Endothelial cell of umbilical vein (primary cell): ENCODE measurements at regions not wholly inside any gene's neighbourhood (a gene's known extent, or its start where the extent isn't known, plus 50 kb on each side); places are given as distances from the start of the nearest gene placed in this dataset.

Experiments used
- BruUV-seq: library from RNA; stranded (reverse); fragments of 400-500 nt; replicated peaks from 2 replicates; lab custom pipeline; 2021; lab: Mats Ljungman, UMichigan
- CTCF ChIA-PET: fragments of 300-600, 350-600 bp; sonication (Branson Sonifier 250); formaldehyde crosslinking; loops from one replicate; lab custom pipeline; 2021; ENCODE audit warnings: antibody characterized with exemption, inconsistent platforms; lab: Charles Lee
- POLR2A ChIA-PET: fragments of 300-600, 350-600 bp; sonication (Branson Sonifier 250); formaldehyde crosslinking; loops from one replicate; lab custom pipeline; 2021; ENCODE audit warnings: antibody characterized with exemption, inconsistent platforms; lab: Charles Lee
- DNase-seq: peaks from one replicate; pipeline ENCODE4 v3.0.0-alpha.2; 2011; ENCODE audit warnings: low read depth, low spot score
- FAIRE-seq: peaks from 2 replicates; lab custom pipeline; 2011; peaks lifted over from hg19 to GRCh38; lab: Jason Lieb, UNC
- H2AFZ ChIP-seq: 2 replicates; pipeline ENCODE4 v1.6.0; 2012; ENCODE audit warnings: low read depth, low read length, control low read depth, inconsistent platforms
- H3K27ac ChIP-seq: 2 replicates; pipeline ENCODE4 v1.5.1; 2011; ENCODE audit warnings: low read depth, mild to moderate bottlenecking, control low read depth, low read length, moderate library complexity; ENCODE audit not compliant: insufficient read depth
- H3K27me3 ChIP-seq, 2 experiments: 2 replicates each; pipeline versions ENCODE4 v1.6.0 to v1.6.1; 2011; ENCODE audit warnings: low read length in 2 of 2, mixed read lengths in 1 of 2; ENCODE audit not compliant: control insufficient read depth in 2 of 2, insufficient read depth in 2 of 2
- H3K36me3 ChIP-seq, 2 experiments: 2 replicates in 1 of 2; 3 replicates in 1 of 2; pipeline ENCODE4 v1.5.1; 2011; ENCODE audit warnings: low read length in 2 of 2, mild to moderate bottlenecking in 1 of 2, moderate library complexity in 1 of 2; ENCODE audit not compliant: control insufficient read depth in 2 of 2, insufficient read depth in 2 of 2; ENCODE audit errors: extremely low read depth in 1 of 2
- H3K4me1 ChIP-seq: 3 replicates; pipeline ENCODE4 v1.5.1; 2011; ENCODE audit warnings: mild to moderate bottlenecking, low read length; ENCODE audit not compliant: control insufficient read depth, insufficient read depth; ENCODE audit errors: extremely low read depth
- H3K4me2 ChIP-seq: 2 replicates; pipeline ENCODE4 v1.6.1; 2011; ENCODE audit warnings: low read length, control low read depth, mixed read lengths; ENCODE audit not compliant: insufficient read depth
- H3K4me3 ChIP-seq, 3 experiments: fragments of 200-600 bp in 1 of 3; sonication (generic), shearing (Covaris generic) in 1 of 3; replicated peaks in 1 of 3; 2 replicates each; pipeline ENCODE4 v1.5.1; 2011 to 2016; ENCODE audit warnings: control low read depth in 3 of 3, low read length in 3 of 3, mild to moderate bottlenecking in 2 of 3, inconsistent platforms in 1 of 3, low read depth in 1 of 3, moderate library complexity in 1 of 3; ENCODE audit not compliant: insufficient read depth in 1 of 3
- H3K79me2 ChIP-seq: 2 replicates; pipeline ENCODE4 v1.6.0; 2012; ENCODE audit warnings: low read length, inconsistent platforms; ENCODE audit not compliant: control insufficient read depth, insufficient read depth
- H3K9ac ChIP-seq: replicated peaks from 2 replicates; pipeline ENCODE3; 2011; ENCODE audit warnings: low read length, control low read depth; ENCODE audit not compliant: insufficient read depth; ENCODE audit errors: extremely low read depth
- H3K9me1 ChIP-seq: replicated peaks from 3 replicates; pipeline ENCODE4 v1.6.0; 2011; ENCODE audit warnings: mild to moderate bottlenecking, low read length; ENCODE audit not compliant: control insufficient read depth, insufficient read depth; ENCODE audit errors: extremely low read depth
- H3K9me3 ChIP-seq: replicated peaks from 2 replicates; pipeline ENCODE4 v1.5.1; 2012; ENCODE audit warnings: low read length, inconsistent platforms; ENCODE audit not compliant: control insufficient read depth, insufficient read depth
- H4K20me1 ChIP-seq: replicated peaks from 2 replicates; pipeline ENCODE3; 2011; ENCODE audit warnings: mild to moderate bottlenecking, low read length; ENCODE audit not compliant: control insufficient read depth, insufficient read depth; ENCODE audit errors: extremely low read depth
- EZH2 ChIP-seq: IDR thresholded peaks from 2 replicates; pipeline ENCODE4 v1.6.1; 2012; ENCODE audit warnings: borderline replicate concordance, low read depth, mild to moderate bottlenecking, moderate library complexity, low read length, inconsistent platforms; ENCODE audit not compliant: severe bottlenecking
- FOS ChIP-seq: IDR thresholded peaks from 2 replicates; pipeline ENCODE4 v1.6.1; 2011; ENCODE audit warnings: mild to moderate bottlenecking, low read length, moderate library complexity, borderline replicate concordance; ENCODE audit not compliant: insufficient read depth
- GATA2 ChIP-seq: IDR thresholded peaks from 2 replicates; pipeline ENCODE4 v1.7.0; 2011; ENCODE audit warnings: low read depth, mild to moderate bottlenecking, moderate library complexity, mixed read lengths, low read length; ENCODE audit not compliant: insufficient read length, insufficient read depth
- JUN ChIP-seq: IDR thresholded peaks from 2 replicates; pipeline ENCODE4 v1.6.1; 2011; ENCODE audit warnings: borderline replicate concordance, low read depth; ENCODE audit not compliant: insufficient read length, insufficient read depth
- MYC ChIP-seq: IDR thresholded peaks from one replicate; pipeline ENCODE4 v1.6.1; 2011; ENCODE audit warnings: mild to moderate bottlenecking, low read depth, low read length
- POLR2A ChIP-seq: IDR thresholded peaks from 2 replicates; pipeline ENCODE4 v1.6.1; 2012; ENCODE audit warnings: low read depth, mild to moderate bottlenecking, control low read depth, low read length
- POLR2AphosphoS5 ChIP-seq: IDR thresholded peaks from 2 replicates; pipeline ENCODE4 v1.6.1; 2012; ENCODE audit warnings: low read depth, mild to moderate bottlenecking, control low read depth, low read length, moderate library complexity; ENCODE audit not compliant: insufficient read depth
- dilution Hi-C: fragments of 300-500 bp; cut with MboI; formaldehyde crosslinking; loops from one replicate; pipeline ENCODE4 v1.15.0; 2019; ENCODE audit warnings: low sequenced_read_pairs; ENCODE audit not compliant: extremely low pct_ligation_motif_present
- intact Hi-C: fragments of 100-400 bp; cut with micrococcal nuclease; formaldehyde crosslinking; loops from one replicate; pipeline ENCODE4 v1.10.0; 2022
- TF ChIP-seq, protein P1 (sequence below), 2 donors: IDR thresholded peaks; 1 replicate in 1 of 2; 2 replicates in 1 of 2; pipeline ENCODE4 v1.5.1; 2011; ENCODE audit warnings: low read length in 2 of 2, mild to moderate bottlenecking in 2 of 2, moderate library complexity in 2 of 2, control low read depth in 1 of 2, inconsistent platforms in 1 of 2, low read depth in 1 of 2; ENCODE audit not compliant: insufficient read depth in 1 of 2; ENCODE audit errors: extremely low read depth in 1 of 2
- TF ChIP-seq, protein P2 (sequence below): IDR thresholded peaks from 2 replicates; pipeline ENCODE4 v1.6.1; 2011; ENCODE audit not compliant: insufficient read depth, insufficient read length

DNA sequence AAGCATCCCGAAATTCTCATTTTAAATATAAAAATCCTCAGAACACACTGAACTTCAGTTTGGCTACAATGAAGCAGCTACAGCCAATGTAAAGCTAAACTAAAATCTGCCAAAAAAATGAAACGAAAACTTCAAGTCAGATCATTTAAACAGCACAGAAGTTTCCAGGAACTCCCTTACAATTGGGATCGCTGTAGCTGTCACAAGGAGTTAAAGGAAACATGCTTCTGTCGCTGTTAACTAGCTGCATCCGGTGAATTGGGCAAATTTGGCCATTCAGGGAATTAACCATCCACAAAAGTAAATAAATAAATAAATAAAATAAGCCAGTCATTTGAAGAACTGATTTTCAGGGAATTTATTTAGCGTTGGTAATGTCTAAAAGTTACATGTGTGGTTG lies 77.0 kb upstream of the PEG3 start:
- H2AFZ ChIP-seq: no peak overlapping the region
- POLR2A ChIA-PET: no interaction called here
- DNase-seq (no peak), FAIRE-seq (no peak)
- no peak overlapping the region for H3K27ac ChIP-seq
- no peaks in the 10 kb centered on the region for H4K20me1 ChIP-seq
- no peaks in the 10 kb centered on the region for H3K9me3 ChIP-seq
- intact Hi-C loops: no loop called here
- H3K27me3 ChIP-seq: no peaks in the 10 kb centered on the region
- H3K79me2 ChIP-seq: no peaks in the 10 kb centered on the region
- no peak overlapping the region for H3K9ac ChIP-seq
- dilution Hi-C loops: no loop called here
- BruUV-seq: no TSS peak
- TF ChIP-seq, protein P1, sequence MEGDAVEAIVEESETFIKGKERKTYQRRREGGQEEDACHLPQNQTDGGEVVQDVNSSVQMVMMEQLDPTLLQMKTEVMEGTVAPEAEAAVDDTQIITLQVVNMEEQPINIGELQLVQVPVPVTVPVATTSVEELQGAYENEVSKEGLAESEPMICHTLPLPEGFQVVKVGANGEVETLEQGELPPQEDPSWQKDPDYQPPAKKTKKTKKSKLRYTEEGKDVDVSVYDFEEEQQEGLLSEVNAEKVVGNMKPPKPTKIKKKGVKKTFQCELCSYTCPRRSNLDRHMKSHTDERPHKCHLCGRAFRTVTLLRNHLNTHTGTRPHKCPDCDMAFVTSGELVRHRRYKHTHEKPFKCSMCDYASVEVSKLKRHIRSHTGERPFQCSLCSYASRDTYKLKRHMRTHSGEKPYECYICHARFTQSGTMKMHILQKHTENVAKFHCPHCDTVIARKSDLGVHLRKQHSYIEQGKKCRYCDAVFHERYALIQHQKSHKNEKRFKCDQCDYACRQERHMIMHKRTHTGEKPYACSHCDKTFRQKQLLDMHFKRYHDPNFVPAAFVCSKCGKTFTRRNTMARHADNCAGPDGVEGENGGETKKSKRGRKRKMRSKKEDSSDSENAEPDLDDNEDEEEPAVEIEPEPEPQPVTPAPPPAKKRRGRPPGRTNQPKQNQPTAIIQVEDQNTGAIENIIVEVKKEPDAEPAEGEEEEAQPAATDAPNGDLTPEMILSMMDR (IDR thresholded peaks at IDR 0.05; ENCODE audit: extremely low read depth in 1 of 2, insufficient read depth in 1 of 2, low read depth in 1 of 2, low read length in 2 of 2): no peak
- TF ChIP-seq GATA2 (no peak), JUN (no peak), MYC (no peak), POLR2A (no peak), POLR2AphosphoS5 (no peak), EZH2 (no peak), FOS (no peak)
- TF ChIP-seq, protein P2, sequence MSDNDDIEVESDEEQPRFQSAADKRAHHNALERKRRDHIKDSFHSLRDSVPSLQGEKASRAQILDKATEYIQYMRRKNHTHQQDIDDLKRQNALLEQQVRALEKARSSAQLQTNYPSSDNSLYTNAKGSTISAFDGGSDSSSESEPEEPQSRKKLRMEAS: no peak
- no peak overlapping the region for H3K4me2 ChIP-seq
- H3K4me1 ChIP-seq: no peaks in the 10 kb centered on the region
- CTCF ChIA-PET: no interaction called here
- no peaks in the 10 kb centered on the region for H3K9me1 ChIP-seq
- H3K36me3 ChIP-seq: no peaks in the 10 kb centered on the region
- no peak overlapping the region for H3K4me3 ChIP-seq
